ENCODE measurements at regions not wholly inside any gene's neighbourhood (a gene's known extent, or its start where the extent isn't known, plus 50 kb on each side); places are given as distances from the start of the nearest gene placed in this dataset.

DNA sequence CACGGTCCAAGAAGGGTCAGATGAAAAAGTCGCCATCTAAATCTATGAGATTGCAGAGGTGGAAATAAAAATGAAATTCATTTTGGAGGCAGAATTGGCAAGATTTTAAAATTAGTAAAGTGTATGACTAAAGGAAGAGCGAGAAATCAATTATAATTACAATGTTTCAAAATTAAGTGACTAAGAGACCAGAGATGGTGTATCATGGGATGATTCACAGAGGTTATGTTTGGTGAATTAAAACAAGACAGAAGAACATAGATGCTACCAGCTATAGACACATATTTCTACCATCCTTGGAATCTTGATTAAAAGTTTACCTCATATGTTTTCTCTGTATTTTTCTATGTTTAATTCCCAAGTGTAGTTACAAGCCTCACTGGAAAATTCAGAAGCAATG lies 308.9 kb upstream of the DNAJC19 start:
- no peak for DNase-seq (ENCODE audit: low read depth)
- TF ChIP-seq, protein P1, sequence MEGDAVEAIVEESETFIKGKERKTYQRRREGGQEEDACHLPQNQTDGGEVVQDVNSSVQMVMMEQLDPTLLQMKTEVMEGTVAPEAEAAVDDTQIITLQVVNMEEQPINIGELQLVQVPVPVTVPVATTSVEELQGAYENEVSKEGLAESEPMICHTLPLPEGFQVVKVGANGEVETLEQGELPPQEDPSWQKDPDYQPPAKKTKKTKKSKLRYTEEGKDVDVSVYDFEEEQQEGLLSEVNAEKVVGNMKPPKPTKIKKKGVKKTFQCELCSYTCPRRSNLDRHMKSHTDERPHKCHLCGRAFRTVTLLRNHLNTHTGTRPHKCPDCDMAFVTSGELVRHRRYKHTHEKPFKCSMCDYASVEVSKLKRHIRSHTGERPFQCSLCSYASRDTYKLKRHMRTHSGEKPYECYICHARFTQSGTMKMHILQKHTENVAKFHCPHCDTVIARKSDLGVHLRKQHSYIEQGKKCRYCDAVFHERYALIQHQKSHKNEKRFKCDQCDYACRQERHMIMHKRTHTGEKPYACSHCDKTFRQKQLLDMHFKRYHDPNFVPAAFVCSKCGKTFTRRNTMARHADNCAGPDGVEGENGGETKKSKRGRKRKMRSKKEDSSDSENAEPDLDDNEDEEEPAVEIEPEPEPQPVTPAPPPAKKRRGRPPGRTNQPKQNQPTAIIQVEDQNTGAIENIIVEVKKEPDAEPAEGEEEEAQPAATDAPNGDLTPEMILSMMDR (conservative IDR thresholded peaks at IDR 0.05; ENCODE audit: low read depth, low read length): no peak

GRCh38 chr3:181292984-181293383 lies 303.4 kb upstream of the DNAJC19 start:
- peak; percentile 57 for DNase-seq (ENCODE audit: low read depth)
- no peak overlapping the region for H3K4me3 ChIP-seq (ENCODE audit: low read depth, low read length)
- TF ChIP-seq, protein P1 (conservative IDR thresholded peaks at IDR 0.05; ENCODE audit: low read depth, low read length): no peak

More for the DNA sequence above, 308.9 kb upstream of the DNAJC19 start:
- H3K4me3 ChIP-seq (ENCODE audit: low read depth, low read length): no peak overlapping the region

GRCh38 chr3:181290941-181291340 lies 301.4 kb upstream of the DNAJC19 start:
- DNase-seq (ENCODE audit: low read depth): no peak
- H3K4me3 ChIP-seq (ENCODE audit: low read depth, low read length): no peak overlapping the region
- TF ChIP-seq, protein P1 (conservative IDR thresholded peaks at IDR 0.05; ENCODE audit: low read depth, low read length): no peak

GRCh38 chr3:181289306-181289705 lies 299.8 kb upstream of the DNAJC19 start:
- no peak overlapping the region for H3K4me3 ChIP-seq (ENCODE audit: low read depth, low read length)
- DNase-seq (ENCODE audit: low read depth): no peak
- TF ChIP-seq, protein P1 (conservative IDR thresholded peaks at IDR 0.05; ENCODE audit: low read depth, low read length): no peak

DNA sequence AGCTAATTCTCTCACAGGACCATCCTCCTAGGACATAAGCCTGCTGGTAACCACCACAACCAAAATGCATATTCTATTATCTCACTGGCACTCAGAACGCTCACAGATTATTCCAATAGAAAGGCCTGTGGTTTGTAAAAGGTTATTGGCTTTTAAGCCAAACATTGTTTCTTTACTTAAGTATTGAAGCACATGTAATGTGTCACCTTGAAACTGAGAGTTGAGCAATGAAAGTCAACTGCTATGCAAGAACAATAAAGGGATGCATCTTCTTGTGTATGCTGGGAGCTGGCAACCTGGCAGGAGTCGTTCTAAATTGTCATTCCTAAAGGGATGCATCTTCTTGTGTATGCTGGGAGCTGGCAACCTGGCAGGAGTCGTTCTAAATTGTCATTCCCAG lies 298.6 kb upstream of the DNAJC19 start:
- TF ChIP-seq, protein P1 (conservative IDR thresholded peaks at IDR 0.05; ENCODE audit: low read depth, low read length): no peak
- no peak overlapping the region for H3K4me3 ChIP-seq (ENCODE audit: low read depth, low read length)
- DNase-seq (ENCODE audit: low read depth): no peak

DNA sequence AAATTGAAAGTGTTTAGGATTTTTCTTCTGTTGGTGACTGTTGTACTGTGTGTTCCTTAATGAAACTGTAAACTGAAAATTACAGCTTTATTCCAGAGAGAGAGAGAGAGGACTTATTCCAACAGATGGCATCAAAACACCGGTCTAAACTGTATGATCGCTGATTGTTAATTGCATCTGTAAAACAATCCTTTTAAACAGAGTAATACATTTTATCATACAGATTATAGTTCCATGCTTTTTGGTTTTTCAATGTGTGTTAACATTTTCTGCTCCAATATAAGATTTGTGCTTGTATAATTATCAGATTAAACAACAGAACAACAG lies 289.7 kb upstream of the DNAJC19 start:
- H3K4me3 ChIP-seq (ENCODE audit: low read depth, low read length): no peak overlapping the region
- TF ChIP-seq, protein P1 (conservative IDR thresholded peaks at IDR 0.05; ENCODE audit: low read depth, low read length): no peak
- DNase-seq (ENCODE audit: low read depth): no peak

GRCh38 chr3:181278468-181279238 lies 289.1 kb upstream of the DNAJC19 start:
- DNase-seq (ENCODE audit: low read depth): peak; percentile 29
- TF ChIP-seq, protein P1 (conservative IDR thresholded peaks at IDR 0.05; ENCODE audit: low read depth, low read length): no peak
- no peak overlapping the region for H3K4me3 ChIP-seq (ENCODE audit: low read depth, low read length)
